ENCODE measurements at regions not wholly inside any gene's neighbourhood (a gene's known extent, or its start where the extent isn't known, plus 50 kb on each side); places are given as distances from the start of the nearest gene placed in this dataset.

- WGBS: 94% methylated on average over 1 of the region's 1 CpG
Observed at GRCh38 chr10:128744811-128745305, 618.6 kb upstream of the MKI67 start.

GRCh38 chr10:128747582-128748346 is 621.5 kb upstream of the MKI67 start:
- Histone ChIP-seq H3K36me3 (ENCODE audit: control insufficient read depth in 1 of 2, insufficient read depth in 2 of 2, low read depth in 1 of 2, low read length in 2 of 2) (no peaks in the 10 kb centered on the region), H3K79me1 (replicated peaks; ENCODE audit: low read length, poor library complexity, severe bottlenecking) (no peaks in the 10 kb centered on the region), H4K91ac (ENCODE audit: low read length) (no peak overlapping the region), H3K4me2 (ENCODE audit: low read length, poor library complexity, severe bottlenecking) (no peak overlapping the region), H3K27me3 (ENCODE audit: control insufficient read depth in 1 of 2, insufficient read depth in 1 of 2, low read length in 2 of 2) (no peaks in the 10 kb centered on the region), H4K8ac (ENCODE audit: low read length) (no peak overlapping the region), H3K14ac (ENCODE audit: low read length in 2 of 2) (no peak overlapping the region), H3K9me3 (ENCODE audit: control insufficient read depth, low read length) (no peaks in the 10 kb centered on the region), H2AFZ (ENCODE audit: low read depth, low read length) (no peak overlapping the region), H3K4me3 (ENCODE audit: insufficient read depth in 1 of 2, low read depth in 1 of 2, low read length in 2 of 2) (no peak overlapping the region), H3K23ac (ENCODE audit: low read length in 2 of 2) (no peak overlapping the region), H3K4me1 (ENCODE audit: control insufficient read depth, insufficient read depth, low read depth, low read length) (no peaks in the 10 kb centered on the region), H3K4ac (ENCODE audit: low read depth in 1 of 2, low read length in 2 of 2) (no peak overlapping the region), H2BK5ac (ENCODE audit: low read depth, low read length, poor library complexity, severe bottlenecking) (no peak overlapping the region), H2BK15ac (ENCODE audit: low read depth, poor library complexity, severe bottlenecking) (no peak overlapping the region), H3K18ac (ENCODE audit: low read depth in 1 of 2, low read length in 2 of 2) (no peak overlapping the region), H2BK120ac (ENCODE audit: low read depth, low read length) (no peak overlapping the region), H3K9ac (ENCODE audit: low read length) (no peak overlapping the region), H2BK12ac (ENCODE audit: low read length in 2 of 2) (no peak overlapping the region), H3K27ac (ENCODE audit: low read length, poor library complexity, severe bottlenecking) (no peak overlapping the region), H2AK5ac (ENCODE audit: low read length, severe bottlenecking) (no peak overlapping the region)
- WGBS: 88% methylated on average over 21 of the region's 22 CpGs
- DNase-seq: no peak

More at GRCh38 chr10:128744811-128745305, 618.6 kb upstream of the MKI67 start:
- no peak overlapping the region for H2BK12ac ChIP-seq (ENCODE audit: low read length in 2 of 2)
- no peak overlapping the region for H3K23ac ChIP-seq (ENCODE audit: low read length in 2 of 2)
- no peak overlapping the region for H4K8ac ChIP-seq (ENCODE audit: low read length)
- no peak overlapping the region for H3K4me3 ChIP-seq (ENCODE audit: insufficient read depth in 1 of 2, low read depth in 1 of 2, low read length in 2 of 2)
- H2AFZ ChIP-seq (ENCODE audit: low read depth, low read length): no peak overlapping the region
- no peak overlapping the region for H3K9ac ChIP-seq (ENCODE audit: low read length)
- H2BK15ac ChIP-seq (ENCODE audit: low read depth, poor library complexity, severe bottlenecking): no peak overlapping the region
- no peak overlapping the region for H3K4ac ChIP-seq (ENCODE audit: low read depth in 1 of 2, low read length in 2 of 2)
- H3K4me1 ChIP-seq (ENCODE audit: control insufficient read depth, insufficient read depth, low read depth, low read length): no peaks in the 10 kb centered on the region
- H3K18ac ChIP-seq (ENCODE audit: low read depth in 1 of 2, low read length in 2 of 2): no peak overlapping the region
- no peak overlapping the region for H2AK5ac ChIP-seq (ENCODE audit: low read length, severe bottlenecking)
- no peaks in the 10 kb centered on the region for H3K9me3 ChIP-seq (ENCODE audit: control insufficient read depth, low read length)
- H4K91ac ChIP-seq (ENCODE audit: low read length): no peak overlapping the region
- no peak overlapping the region for H2BK120ac ChIP-seq (ENCODE audit: low read depth, low read length)
- no peaks in the 10 kb centered on the region for H3K36me3 ChIP-seq (ENCODE audit: control insufficient read depth in 1 of 2, insufficient read depth in 2 of 2, low read depth in 1 of 2, low read length in 2 of 2)
- no peak overlapping the region for H3K27ac ChIP-seq (ENCODE audit: low read length, poor library complexity, severe bottlenecking)
- H3K14ac ChIP-seq (ENCODE audit: low read length in 2 of 2): no peak overlapping the region
- H3K27me3 ChIP-seq (ENCODE audit: control insufficient read depth in 1 of 2, insufficient read depth in 1 of 2, low read length in 2 of 2): peaks cover 0 to 3% of the 10 kb centered on the region in 2 experiments
- H2BK5ac ChIP-seq (ENCODE audit: low read depth, low read length, poor library complexity, severe bottlenecking): no peak overlapping the region
- no peaks in the 10 kb centered on the region for H3K79me1 ChIP-seq (replicated peaks; ENCODE audit: low read length, poor library complexity, severe bottlenecking)
- no peak overlapping the region for H3K4me2 ChIP-seq (ENCODE audit: low read length, poor library complexity, severe bottlenecking)
- no peak for DNase-seq

- Histone ChIP-seq H3K4me1 (ENCODE audit: control insufficient read depth, insufficient read depth, low read depth, low read length) (no peaks in the 10 kb centered on the region), H2AFZ (ENCODE audit: low read depth, low read length) (no peak overlapping the region), H2BK15ac (ENCODE audit: low read depth, poor library complexity, severe bottlenecking) (no peak overlapping the region), H4K8ac (ENCODE audit: low read length) (no peak overlapping the region), H3K79me1 (replicated peaks; ENCODE audit: low read length, poor library complexity, severe bottlenecking) (no peaks in the 10 kb centered on the region), H2BK12ac (ENCODE audit: low read length in 2 of 2) (no peak overlapping the region), H3K4me3 (ENCODE audit: insufficient read depth in 1 of 2, low read depth in 1 of 2, low read length in 2 of 2) (no peak overlapping the region), H3K23ac (ENCODE audit: low read length in 2 of 2) (no peak overlapping the region), H2BK120ac (ENCODE audit: low read depth, low read length) (no peak overlapping the region), H4K91ac (ENCODE audit: low read length) (no peak overlapping the region), H3K18ac (ENCODE audit: low read depth in 1 of 2, low read length in 2 of 2) (no peak overlapping the region), H3K4ac (ENCODE audit: low read depth in 1 of 2, low read length in 2 of 2) (no peak overlapping the region), H3K27me3 (ENCODE audit: control insufficient read depth in 1 of 2, insufficient read depth in 1 of 2, low read length in 2 of 2) (no peaks in the 10 kb centered on the region), H3K14ac (ENCODE audit: low read length in 2 of 2) (no peak overlapping the region), H3K4me2 (ENCODE audit: low read length, poor library complexity, severe bottlenecking) (no peak overlapping the region), H3K36me3 (ENCODE audit: control insufficient read depth in 1 of 2, insufficient read depth in 2 of 2, low read depth in 1 of 2, low read length in 2 of 2) (no peaks in the 10 kb centered on the region), H3K9ac (ENCODE audit: low read length) (no peak overlapping the region), H2AK5ac (ENCODE audit: low read length, severe bottlenecking) (no peak overlapping the region), H3K9me3 (ENCODE audit: control insufficient read depth, low read length) (no peaks in the 10 kb centered on the region), H3K27ac (ENCODE audit: low read length, poor library complexity, severe bottlenecking) (no peak overlapping the region), H2BK5ac (ENCODE audit: low read depth, low read length, poor library complexity, severe bottlenecking) (no peak overlapping the region)
- no peak for DNase-seq
- WGBS: 82% methylated on average over 7 of the region's 7 CpGs
Observed at GRCh38 chr10:128751284-128751683, 625.1 kb upstream of the MKI67 start.

DNA sequence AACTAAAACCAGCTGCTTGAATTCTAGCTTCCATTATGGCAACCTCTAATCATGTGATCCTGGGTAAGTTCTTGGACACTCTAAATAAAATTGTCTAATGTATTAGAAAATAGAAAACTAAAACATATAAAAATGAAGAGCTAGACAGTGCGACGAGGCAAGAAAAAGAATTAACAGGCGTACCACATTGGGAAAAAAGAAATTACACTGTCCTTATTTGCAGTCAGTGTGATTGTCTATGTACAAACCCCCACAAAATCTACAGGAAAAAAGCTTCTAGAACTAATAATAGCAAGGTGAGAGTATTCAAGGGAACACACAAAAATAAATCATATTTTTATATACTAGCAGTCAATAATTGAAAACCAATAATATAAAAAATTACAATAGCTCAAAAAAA is 625.6 kb upstream of the MKI67 start:
- Histone ChIP-seq H3K27me3 (ENCODE audit: control insufficient read depth in 1 of 2, insufficient read depth in 1 of 2, low read length in 2 of 2) (no peaks in the 10 kb centered on the region), H3K18ac (ENCODE audit: low read depth in 1 of 2, low read length in 2 of 2) (no peak overlapping the region), H4K91ac (ENCODE audit: low read length) (no peak overlapping the region), H3K23ac (ENCODE audit: low read length in 2 of 2) (no peak overlapping the region), H4K8ac (ENCODE audit: low read length) (no peak overlapping the region), H2BK5ac (ENCODE audit: low read depth, low read length, poor library complexity, severe bottlenecking) (no peak overlapping the region), H2BK120ac (ENCODE audit: low read depth, low read length) (no peak overlapping the region), H3K4ac (ENCODE audit: low read depth in 1 of 2, low read length in 2 of 2) (no peak overlapping the region), H3K4me2 (ENCODE audit: low read length, poor library complexity, severe bottlenecking) (no peak overlapping the region), H3K36me3 (ENCODE audit: control insufficient read depth in 1 of 2, insufficient read depth in 2 of 2, low read depth in 1 of 2, low read length in 2 of 2) (no peaks in the 10 kb centered on the region), H3K9ac (ENCODE audit: low read length) (no peak overlapping the region), H2AFZ (ENCODE audit: low read depth, low read length) (no peak overlapping the region), H3K79me1 (replicated peaks; ENCODE audit: low read length, poor library complexity, severe bottlenecking) (no peaks in the 10 kb centered on the region), H3K9me3 (ENCODE audit: control insufficient read depth, low read length) (no peaks in the 10 kb centered on the region), H2BK12ac (ENCODE audit: low read length in 2 of 2) (no peak overlapping the region), H3K27ac (ENCODE audit: low read length, poor library complexity, severe bottlenecking) (no peak overlapping the region), H2BK15ac (ENCODE audit: low read depth, poor library complexity, severe bottlenecking) (no peak overlapping the region), H3K4me1 (ENCODE audit: control insufficient read depth, insufficient read depth, low read depth, low read length) (no peaks in the 10 kb centered on the region), H3K4me3 (ENCODE audit: insufficient read depth in 1 of 2, low read depth in 1 of 2, low read length in 2 of 2) (no peak overlapping the region), H3K14ac (ENCODE audit: low read length in 2 of 2) (no peak overlapping the region), H2AK5ac (ENCODE audit: low read length, severe bottlenecking) (no peak overlapping the region)
- DNase-seq: no peak
- WGBS: 60% methylated on average over 1 of the region's 3 CpGs

Measured in mesenchymal stem cell (in vitro differentiated cells and primary cell).